ENCODE measurements at regions not wholly inside any gene's neighbourhood (a gene's known extent, or its start where the extent isn't known, plus 50 kb on each side); places are given as distances from the start of the nearest gene placed in this dataset.

- POLR2A ChIA-PET: no interaction called here
- Histone ChIP-seq H3K9me2 (ENCODE audit: insufficient read depth) (no peaks in the 10 kb centered on the region), H3K4me1 (ENCODE audit: control insufficient read depth in 1 of 2, insufficient read depth in 2 of 2, low read length in 2 of 2) (peaks cover 11 to 14% of the 10 kb centered on the region in 2 experiments), H4K20me1 (ENCODE audit: insufficient read depth) (no peaks in the 10 kb centered on the region), H3K27me3 (ENCODE audit: insufficient read depth, low read length) (peaks cover 16% of the 10 kb centered on the region; the same call in 1 of the 2 replicates), H3K79me2 (ENCODE audit: insufficient read depth, low read length) (no peaks in the 10 kb centered on the region), H3K4me3 (replicated peaks in 1 of 2; ENCODE audit: low read depth in 1 of 2, low read length in 2 of 2) (peak overlapping the region in 1 of 2 experiments; percentile 4; a peak in 1 of 4 replicates), H3K27ac (ENCODE audit: low read depth, low read length) (no peak overlapping the region), H3K9me3 (ENCODE audit: control insufficient read depth in 1 of 2, insufficient read depth in 1 of 2, low read depth in 1 of 2, low read length in 2 of 2) (no peaks in the 10 kb centered on the region), H3K4me2 (ENCODE audit: low read length) (peak overlapping the region; percentile 65), H3K9ac (ENCODE audit: low read length) (no peak overlapping the region), H2AFZ (ENCODE audit: low read depth, low read length, poor library complexity, severe bottlenecking) (no peak overlapping the region), H3K36me3 (ENCODE audit: control insufficient read depth in 1 of 2, insufficient read depth in 2 of 2, low read length in 2 of 2) (no peaks in the 10 kb centered on the region)
- DNase-seq (ENCODE audit: low read depth, low spot score) (peak; percentile 37), ATAC-seq (peak; percentile 88)
- intact Hi-C loops (cut with micrococcal nuclease): no loop called here
- RAD21 ChIA-PET (ENCODE audit: low non-redundant PET in 1 of 2, low total read pairs in 2 of 2, uncharacterized antibody in 2 of 2, unreplicated experiment in 2 of 2): interaction anchor here in 1 of 2 experiments (1.0 kb wide), 1 partner anchor 9 kb away, joined by 3 read pairs; no protein-coding TSS in a partner anchor
- no TSS peak for BruUV-seq (replicated peaks)
- CTCF ChIA-PET: interaction anchor here (1.5 to 2.6 kb wide), 3 partner anchors 9 to 66 kb away, joined by 5 to 13 read pairs (median 7); no protein-coding TSS in a partner anchor
- no peak for TF ChIP-seq ZBTB33 (IDR thresholded peaks at IDR 0.05; ENCODE audit: extremely low read depth, insufficient replicate concordance, low read length)
- TF ChIP-seq EZH2 (IDR thresholded peaks at IDR 0.05): no peak
- no peak for TF ChIP-seq ZFX (IDR thresholded peaks at IDR 0.05)
- 0 out of 2 replicates have a peak, but pooled peaks have one; percentile 23 for TF ChIP-seq FOSL1 (IDR thresholded peaks at IDR 0.05; ENCODE audit: low read depth)
- no peak for TF ChIP-seq RAD21 (IDR thresholded peaks at IDR 0.05; ENCODE audit: low read depth)
- TF ChIP-seq SP1 (IDR thresholded peaks at IDR 0.05; ENCODE audit: low read depth): 0 out of 2 replicates have a peak, but pooled peaks have one; percentile 8
- TF ChIP-seq SRF (IDR thresholded peaks at IDR 0.05; ENCODE audit: low read depth): no peak
- peak; percentile 60 for TF ChIP-seq TCF7L2 (IDR thresholded peaks at IDR 0.05; ENCODE audit: borderline replicate concordance, extremely low read depth, insufficient read depth, insufficient read length)
- TF ChIP-seq CTCF (IDR thresholded peaks at IDR 0.05 in 2 of 3, conservative IDR thresholded peaks at IDR 0.05 in 1 of 3; ENCODE audit: borderline replicate concordance in 1 of 3, insufficient read depth in 1 of 3, low read depth in 2 of 3, low read length in 2 of 3): no peak
- peak; percentile 61 for TF ChIP-seq MAX (IDR thresholded peaks at IDR 0.05)
- no peak for TF ChIP-seq ATF3 (IDR thresholded peaks at IDR 0.05)
These were observed 55.6 kb downstream of the SYNE3 start for GRCh38 chr14:95460647-95461478.

Measured in HCT116 (cell line).